Smooth muscle cell of the brain vasculature (primary cell): ENCODE measurements at regions not wholly inside any gene's neighbourhood (a gene's known extent, or its start where the extent isn't known, plus 50 kb on each side); places are given as distances from the start of the nearest gene placed in this dataset.
A peak's percentile ranks its signal among the peaks of the same experiment; 100 is the strongest.
"Not testable (repeated sequence)": the region's sequence is repeated elsewhere in the genome, so short reads cannot be mapped to it uniquely, and the experiment has no call there.

ENCODE experiments used
- DNase-seq: peaks from one replicate; pipeline ENCODE4 v3.0.0-alpha.2; 2012; ENCODE audit warnings: low read depth, low spot score

DNA sequence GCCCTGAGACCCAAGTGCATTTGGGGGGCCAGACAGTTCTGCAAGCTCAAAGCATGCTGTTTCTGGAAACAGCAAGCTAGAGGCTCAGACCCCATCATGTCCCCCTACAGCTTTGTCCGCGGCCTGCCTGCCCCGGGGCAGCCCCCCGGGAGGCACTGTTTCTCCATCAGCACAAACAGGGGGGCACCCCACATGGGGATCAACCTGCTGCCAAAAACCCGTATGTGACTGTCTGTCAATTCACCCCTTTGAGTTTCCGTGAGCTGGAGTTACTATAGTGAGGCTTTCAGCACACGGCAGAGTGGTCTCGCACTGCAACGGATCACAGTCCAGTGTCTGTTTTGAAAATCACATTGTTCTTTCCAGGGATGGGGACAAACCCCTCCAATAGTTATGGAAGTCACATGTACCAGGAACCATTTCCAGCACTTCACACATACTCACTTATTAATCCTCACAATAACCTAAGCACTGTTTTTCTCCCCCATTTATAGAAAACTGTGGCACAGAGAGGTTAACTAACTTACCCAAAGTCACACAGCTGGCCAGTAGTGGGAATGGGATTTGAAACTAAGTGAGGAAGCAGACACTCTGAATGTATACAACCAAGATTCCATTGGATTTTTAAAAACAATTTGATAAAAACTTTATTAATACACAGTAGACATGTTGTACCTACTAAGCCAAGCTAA lies 269.0 kb downstream of the C16orf95 start:
- DNase-seq = no peak

DNA sequence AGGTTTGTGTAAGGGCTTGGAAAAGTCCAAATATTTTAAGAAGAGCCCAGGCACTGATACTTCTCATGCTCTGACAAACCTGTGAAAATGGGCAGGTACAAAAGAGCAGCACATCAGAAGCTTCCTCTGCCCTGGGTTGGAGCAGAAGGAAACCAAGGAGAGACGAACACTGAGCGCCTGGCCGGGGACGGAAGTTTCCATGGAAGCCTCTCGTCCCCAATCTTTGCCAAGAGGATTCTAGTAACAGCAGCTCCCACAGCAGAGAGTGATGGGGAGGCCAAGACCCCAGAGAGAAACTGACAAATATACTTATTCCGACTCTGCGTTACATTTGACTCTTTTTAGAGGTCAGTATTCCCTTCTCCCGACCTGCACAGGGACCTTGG lies 268.5 kb downstream of the C16orf95 start:
- DNase-seq = no peak

DNA sequence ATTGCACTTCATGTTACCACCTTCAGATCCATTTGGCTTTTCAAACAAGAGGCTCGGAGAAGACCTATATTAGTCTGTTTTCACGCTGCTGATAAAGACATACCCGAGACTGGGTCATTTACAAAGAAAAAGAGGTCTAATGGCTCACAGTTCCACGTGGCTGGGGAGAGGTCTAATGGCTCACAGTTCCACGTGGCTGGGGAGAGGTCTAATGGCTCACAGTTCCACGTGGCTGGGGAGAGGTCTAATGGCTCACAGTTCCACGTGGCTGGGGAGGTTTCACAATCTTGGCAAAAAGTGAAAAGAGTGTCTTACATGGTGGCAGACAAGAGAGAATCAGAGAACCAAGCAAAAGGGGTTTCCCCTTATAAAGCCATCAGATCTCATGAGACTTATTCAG lies 268.0 kb downstream of the C16orf95 start:
- not testable (repeated sequence) for DNase-seq

DNA sequence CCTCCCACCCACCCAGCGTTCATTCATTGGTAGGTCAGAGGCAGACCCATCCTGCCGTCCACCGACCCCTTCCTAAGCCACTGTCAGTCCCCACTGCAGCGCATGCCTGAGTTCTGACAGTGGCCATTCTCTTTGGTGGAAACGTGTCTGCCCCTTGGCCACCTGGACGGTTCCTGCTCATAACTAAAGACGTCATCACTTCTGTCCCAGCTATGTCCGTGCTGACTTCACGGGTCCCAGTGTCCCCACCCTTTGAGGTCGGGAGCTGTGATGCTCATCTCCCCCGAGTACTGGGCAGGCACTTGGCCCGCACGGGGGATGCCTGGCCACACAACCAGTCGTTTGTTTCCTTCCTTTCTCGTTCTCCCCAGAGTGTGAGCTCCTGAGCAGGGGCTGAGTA lies 267.1 kb downstream of the C16orf95 start:
- no peak for DNase-seq

DNA sequence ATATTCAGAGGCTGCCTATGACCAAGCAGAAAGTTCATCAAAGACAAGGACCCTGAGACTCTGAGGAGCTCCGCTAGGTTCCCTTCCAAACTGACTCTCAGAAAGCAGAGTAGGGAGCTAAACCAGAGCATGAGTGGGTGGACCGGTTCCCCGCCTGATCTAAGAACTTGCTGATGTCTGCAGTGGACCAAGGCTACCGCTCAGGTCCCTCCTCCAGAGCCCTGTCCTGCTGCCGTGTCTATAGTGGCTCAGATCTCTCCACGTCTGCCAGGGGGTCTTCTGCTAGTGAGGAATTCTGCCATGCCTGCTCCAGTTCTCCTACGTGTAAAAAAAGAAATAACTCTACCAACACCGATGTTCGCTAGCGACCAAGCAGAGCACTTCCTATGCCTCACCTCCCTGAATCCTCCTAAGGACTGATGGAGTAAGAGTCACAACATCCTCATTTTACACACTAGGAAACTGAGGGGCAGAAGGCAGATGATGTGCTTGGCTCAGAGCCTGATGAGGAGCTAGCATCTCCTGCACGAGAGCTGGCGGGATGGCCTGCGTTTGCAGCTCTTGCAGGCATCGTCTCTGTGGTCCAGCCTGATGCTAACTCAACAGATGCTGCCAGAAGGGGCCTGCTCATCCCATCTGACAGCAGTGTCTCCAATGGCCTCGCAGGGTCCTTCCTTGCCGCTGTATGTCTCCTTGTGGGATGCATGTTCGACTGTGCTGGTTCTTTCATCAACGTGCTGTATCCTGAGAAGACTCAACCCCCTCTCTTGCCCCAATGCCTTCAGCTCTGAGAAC lies 265.5 kb downstream of the C16orf95 start:
- no peak for DNase-seq

DNA sequence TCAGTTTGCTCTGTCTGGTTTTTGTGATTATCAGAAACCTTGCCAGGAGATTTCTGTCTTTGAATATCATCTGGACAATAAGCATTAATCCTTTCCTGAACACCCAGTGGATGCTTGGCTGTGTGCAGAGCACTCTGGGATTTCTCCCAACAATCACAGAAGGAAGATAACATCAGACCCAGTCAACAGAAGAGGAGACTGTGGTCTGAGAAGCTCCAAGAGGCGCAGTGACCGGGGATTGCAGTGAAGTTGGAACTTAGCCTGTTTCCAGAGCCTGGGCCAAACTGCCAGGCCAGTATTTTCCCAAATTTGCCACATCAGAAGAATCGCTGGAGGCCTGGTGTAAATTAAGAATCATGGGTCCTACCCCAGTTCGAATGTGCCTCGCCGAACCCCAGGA lies 264.7 kb downstream of the C16orf95 start:
- no peak for DNase-seq

DNA sequence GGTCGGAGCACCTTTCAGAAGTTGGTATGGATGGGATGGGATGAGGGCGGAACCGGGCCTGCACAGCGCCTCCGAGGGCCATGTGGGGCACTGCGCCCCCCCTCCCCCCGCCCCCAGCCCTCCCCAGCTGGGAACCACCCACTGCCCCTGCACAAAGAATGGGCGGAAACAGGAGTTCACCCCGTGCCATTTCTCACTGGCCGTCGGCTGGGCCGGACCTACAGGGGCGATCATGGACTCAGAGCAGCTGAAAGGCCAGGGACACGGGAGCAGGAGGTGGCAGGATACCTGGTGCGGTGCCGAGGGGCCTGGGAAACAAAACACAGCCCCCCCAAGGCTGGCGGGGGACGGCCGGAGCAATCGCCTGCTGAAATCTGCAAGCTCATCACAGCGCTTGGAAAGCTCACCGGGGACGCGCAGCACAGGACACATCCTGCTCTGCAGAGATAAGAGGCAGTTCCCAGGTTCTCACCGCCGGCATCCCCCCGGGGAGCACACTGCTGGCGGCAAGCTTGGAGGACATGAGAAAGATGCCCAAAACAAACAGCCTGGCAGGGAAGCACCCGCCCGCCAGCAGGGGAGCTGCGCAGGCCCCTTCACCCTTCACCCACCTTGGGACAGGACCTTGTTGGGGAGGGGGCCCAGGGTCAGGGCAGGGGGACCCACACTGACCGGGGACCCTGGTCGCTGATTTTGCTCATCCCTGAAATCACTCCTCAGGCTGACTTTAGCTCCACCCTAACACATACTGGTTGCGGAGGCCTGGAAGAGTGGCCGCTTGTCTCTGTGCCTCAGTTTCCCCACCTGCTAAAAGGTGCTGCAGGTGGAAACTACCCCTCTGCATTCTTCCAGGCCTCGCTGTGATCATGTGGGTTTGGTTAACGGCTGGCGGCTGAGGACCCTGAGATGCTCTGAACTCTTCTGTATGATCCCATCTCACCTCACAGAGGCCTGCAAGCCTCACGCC lies 263.9 kb downstream of the C16orf95 start:
- DNase-seq = no peak

DNA sequence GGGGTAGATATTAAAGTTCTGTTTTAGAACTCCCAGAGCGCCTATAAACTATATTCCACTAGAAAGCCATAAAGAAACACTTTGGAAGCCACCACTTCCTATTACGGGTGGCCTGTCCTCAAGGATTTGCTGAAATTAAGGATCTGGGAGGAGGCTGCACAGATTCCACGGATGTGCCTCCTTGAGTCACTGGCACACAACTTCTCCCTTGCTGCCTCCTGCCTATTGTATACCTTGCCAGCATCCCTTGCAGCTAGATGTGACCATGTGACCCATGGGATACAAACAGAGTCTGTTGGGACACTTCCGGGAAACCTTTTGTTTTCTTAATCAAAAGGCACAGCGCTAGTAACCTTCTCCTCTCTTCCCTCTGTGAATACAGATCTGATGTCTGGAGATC lies 263.0 kb downstream of the C16orf95 start:
- DNase-seq = no peak

DNA sequence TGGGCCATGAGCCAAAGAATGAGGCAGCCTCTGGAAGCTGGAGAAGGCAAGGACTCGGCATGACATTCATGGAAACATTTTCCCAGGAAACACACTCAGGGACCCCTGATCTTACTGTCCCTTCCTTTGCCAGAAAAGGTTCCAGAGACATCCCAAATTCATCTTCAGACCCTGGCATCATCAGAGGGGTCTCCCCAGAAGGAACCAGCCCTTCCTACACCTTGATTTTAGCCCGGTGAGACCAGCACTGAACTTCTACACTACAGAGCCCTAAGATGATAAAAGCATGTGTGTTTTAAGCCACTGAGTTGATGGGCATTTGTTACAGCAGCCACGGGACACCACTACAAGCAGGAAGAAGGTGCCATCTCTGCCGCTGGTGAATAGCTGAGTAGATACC lies 262.3 kb downstream of the C16orf95 start:
- no peak for DNase-seq

DNA sequence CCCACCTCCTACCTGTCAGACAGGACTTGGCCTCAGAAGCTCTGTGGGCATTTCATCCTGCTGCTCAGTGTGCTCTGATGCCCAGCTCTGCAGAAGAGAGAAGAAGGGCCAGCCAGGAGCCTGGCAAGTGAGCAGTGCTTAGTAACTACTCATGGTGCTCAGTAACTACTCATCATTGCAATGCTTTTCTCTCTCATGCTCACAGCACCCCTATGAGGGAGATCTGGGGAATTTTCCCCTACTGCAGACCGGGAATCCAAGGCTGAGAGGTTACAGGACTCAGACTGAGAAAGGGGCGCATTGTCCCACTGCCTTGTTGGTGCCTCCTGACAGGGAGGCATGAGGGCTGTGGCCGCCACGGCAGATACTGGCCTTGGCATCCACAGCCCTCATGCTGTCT lies 261.1 kb downstream of the C16orf95 start:
- DNase-seq = no peak

DNA sequence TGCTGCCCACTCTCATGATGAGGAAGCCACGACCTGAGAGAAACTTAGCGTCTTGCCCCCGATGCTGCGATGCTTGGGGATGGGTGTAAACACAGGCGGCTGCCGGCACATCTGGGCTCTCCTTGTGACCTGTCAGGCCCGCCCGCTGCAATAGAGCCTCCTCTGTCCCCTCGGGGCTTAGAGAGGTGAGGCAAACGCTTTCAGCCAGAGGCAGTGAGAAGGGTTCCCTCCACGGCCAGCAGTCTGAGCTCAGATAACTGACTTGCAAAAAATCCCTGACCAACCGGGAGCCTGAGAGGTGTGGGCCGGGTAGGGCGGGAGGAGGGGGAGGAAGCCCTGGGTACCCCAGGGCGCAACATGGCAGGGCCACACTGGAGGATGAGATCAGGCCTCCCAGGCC lies 260.6 kb downstream of the C16orf95 start:
- no peak for DNase-seq

DNA sequence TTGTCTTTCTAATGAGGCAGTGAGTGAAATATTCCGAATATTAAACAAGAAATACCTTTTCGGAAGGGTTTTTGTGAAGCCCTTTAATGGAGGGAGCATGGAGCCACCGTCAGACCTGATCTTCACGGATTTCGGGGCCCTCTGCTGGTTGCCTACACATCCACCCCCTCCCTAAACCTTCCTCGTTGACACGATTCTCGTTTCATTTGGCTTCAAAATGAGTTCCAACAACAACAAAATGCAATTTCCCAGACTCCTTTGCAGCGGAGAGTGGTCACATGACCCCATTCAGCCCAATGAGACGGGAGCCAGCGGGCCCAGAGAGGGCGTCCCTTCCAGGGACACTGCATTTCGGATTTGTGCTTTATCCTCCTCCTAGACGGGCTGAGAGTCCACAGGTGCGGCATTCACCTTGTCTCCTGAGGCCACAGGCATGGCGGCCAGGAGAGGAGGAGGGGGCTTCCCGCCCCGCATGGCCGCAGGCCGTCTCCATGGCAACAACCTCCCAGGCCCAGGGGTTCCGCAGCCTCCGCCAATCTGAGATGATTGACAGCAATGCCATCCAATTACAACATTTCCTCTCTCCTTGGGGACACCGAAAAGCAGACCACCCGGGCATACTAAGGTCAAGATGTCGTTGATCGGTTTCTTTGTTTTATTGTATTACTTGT lies 259.8 kb downstream of the C16orf95 start:
- DNase-seq = no peak

DNA sequence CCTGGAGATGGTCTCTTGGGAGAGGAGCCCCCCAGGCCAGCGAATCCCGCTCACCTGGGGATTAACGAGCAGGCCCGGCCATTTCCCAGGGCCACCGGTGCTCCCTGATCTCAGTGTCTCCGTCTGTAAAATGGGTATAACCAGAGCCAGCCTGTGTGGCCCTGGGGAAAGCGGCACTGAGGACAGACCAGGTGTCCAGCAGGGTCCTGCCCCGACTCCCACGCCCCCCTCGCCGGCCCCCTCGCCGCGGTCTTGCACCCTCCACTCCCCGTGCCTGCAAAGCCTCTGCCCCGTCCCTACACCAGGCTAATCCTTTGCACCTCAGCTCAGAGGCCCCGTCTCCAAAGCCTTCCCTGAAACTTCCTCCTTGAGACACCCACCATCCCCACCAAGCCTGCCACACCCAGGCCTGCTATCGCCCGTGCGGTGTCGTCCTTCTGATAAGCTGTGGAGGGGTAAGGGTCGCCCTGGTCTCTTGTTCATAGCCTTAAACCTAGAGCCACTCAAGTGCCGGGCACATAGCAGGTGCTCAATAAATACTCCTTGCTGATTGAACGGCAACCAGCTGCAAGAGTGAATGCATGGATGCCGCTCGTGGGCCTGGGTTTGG lies 259.1 kb downstream of the C16orf95 start:
- no peak for DNase-seq

DNA sequence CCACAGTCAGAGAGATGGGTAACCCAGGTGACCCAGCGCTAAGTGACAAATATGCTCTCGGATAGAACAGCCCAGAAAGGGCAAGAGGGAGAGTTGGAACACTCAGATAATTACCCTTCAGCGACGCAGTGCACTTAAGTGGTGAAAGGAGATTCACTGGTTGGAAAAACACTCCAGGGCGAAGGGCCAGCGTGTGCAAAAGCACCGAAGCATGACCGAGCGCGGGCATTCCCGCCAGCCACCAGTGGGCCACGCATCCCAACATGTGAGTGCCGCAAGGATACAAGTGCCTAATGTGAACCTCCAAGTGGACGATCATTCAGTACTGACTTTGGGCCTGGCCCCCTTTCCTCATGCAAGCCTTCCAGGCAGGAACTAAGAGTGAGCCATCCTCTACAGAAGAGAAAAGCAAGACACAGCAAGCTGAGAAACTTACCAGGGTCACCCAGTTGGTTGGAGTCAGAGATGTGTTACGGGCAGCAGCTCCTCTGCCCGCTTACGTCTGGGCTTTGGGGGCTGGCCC lies 258.4 kb downstream of the C16orf95 start:
- no peak for DNase-seq

DNA sequence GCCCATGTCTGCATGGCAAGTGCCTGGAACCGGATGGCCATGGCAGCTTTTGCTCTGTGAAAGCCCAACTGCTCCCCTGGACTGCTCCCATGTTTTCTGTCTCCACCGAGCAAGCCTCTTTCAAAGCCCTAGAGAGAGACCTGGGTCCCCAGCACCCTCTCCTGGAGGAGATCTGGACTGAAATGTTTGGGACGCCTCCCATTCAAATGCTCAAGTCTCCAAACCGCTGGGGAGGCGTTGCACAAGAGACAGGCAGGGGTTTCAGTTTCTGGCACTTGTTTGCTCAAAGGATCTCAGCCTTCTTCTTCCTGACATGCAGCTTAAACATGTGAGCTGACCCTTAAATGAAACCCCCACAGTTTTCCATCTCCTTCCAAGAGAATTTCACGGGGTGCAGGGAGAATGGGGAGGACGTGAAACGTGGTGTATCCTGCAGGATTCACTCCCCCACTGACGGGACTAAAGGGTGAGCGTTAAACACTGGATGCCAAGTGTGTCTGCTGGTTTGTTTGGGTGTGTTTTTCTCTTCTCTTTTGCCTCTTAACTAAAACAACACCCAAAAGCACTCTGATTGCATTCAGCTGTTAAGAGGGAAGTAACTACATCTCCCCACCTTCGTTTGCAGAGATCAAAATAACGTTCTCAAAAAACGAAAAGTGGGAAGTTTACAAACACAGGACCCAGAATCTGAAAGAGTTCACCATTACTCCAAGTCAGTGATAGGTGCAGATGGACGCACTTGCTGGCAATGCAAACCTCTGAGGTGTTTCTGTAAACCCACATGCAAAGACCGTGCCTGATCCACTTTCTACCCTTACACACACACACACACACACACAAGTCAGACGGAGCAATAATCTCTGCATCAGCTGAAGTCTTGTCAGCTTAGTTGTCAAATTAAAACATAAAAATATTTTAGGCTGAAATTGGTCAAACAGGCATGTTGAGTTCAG lies 256.9 kb downstream of the C16orf95 start:
- peak; percentile 50 for DNase-seq

DNA sequence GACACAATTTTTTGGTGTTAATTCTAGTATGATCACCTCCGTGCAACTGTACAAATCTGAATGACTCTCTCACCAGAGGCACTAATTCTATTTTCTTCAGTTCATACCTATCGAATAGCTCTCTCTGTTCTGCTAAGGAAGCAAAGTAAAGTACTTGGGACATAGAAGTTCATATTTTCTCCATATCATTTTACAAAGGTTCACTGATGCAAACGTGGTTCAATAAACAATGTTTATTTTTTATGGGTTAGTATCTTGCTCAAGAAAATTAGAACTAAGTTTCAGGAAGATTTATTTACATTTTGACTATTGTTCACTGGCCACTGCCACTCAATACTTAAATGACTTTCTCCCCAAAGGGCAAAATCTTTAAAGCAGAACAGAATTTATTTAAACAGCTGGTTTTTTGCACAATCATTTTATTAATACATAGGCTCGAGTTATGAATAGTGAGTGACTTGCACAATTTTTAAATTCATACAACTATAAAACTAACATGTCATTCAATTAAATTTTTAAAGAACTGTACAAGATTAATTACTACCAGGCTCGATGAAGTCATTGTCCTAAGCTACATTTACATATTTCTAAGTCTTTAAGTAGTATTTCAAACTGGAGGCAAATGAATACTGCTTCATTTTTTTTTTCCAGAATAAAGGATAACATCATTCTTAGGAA lies 255.8 kb downstream of the C16orf95 start:
- DNase-seq = no peak

DNA sequence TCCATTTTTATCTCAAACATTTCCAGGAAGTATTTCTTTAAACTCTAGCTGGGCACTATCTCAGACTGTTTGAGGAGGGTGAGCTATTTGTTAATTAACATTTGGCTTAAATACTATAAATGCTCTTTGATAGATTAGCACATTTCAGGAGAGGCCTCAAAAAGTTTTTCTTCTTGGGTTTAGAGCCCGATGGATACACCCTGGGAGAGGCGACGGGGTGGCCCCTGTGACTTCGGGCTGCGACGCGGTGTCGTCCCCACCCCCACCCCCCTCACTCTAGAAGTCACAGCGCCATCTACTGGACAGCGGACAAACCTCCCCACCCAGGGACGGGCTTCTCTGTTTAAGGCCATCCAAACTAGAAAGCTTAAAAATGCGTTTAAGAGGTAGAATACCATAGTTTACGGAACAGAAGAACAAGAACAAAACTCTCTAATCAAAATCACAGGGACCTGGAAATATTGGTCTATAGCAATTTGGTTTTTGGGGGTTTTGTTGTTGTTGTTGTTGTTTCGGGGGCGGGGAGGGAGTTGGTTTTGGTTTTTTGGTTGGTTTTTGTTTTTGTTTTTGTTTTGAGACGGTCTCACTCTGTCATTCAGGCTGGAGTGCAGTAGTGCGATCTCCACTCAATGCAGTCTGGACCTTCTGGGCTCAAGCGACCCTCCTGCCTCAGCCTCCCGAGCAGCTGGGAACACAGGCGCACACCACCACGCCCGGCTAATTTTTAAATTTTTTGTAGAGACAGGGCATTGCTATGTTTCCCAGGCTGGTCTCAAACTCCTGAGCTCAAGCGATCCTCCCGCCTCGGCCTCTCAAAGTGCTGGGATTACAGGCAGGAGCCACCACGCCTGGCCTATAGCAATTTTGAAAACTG lies 254.4 kb downstream of the C16orf95 start:
- peak; percentile 61 for DNase-seq

DNA sequence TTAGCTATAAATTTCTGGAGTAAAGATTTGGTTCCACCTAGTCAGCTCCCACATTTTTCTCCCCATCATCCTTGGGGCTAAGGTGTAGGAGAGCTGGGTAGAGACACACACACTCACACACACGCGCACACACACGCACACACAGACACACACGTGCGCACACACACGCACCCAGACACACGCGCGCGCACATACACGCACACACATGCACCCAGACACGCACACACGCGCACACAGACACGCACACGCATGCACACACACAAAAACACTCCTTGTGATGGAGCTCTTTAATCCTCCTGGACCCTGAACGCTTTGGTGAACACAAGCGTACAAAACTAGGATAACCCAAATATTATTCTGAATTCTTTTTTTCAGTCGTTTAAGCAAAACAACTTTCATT lies 253.6 kb downstream of the C16orf95 start:
- no peak for DNase-seq
